ENCODE measurements at regions not wholly inside any gene's neighbourhood (a gene's known extent, or its start where the extent isn't known, plus 50 kb on each side); places are given as distances from the start of the nearest gene placed in this dataset.

DNA sequence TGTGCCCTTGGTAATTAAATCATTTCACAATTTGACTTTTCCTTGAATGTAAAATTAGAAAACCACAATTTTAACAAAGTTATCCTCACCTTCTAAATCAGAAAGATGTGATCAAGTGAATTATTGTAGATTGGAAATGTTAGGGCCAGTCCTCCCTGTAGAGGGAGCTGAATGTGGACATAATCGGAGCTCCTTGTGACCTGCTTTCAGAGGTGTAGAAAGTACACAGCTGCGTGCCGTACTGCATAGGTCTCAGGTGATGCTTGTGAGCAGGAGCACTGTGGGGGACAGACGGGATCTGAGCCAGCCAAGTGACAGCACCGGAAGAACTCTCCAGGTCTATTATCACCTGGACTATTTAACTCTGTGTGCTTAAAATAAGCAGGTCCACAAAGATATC, 338.0 kb downstream of the AASDHPPT start:
- DNase-seq (ENCODE audit: low read depth), result no peak
- Histone ChIP-seq H3K27ac (ENCODE audit: low read depth, low read length) (no peak overlapping the region), H3K36me3 (ENCODE audit: insufficient read depth, low read length) (no peaks in the 10 kb centered on the region), H3K79me2 (ENCODE audit: insufficient read depth, low read length) (no peaks in the 10 kb centered on the region), H3K27me3 (ENCODE audit: insufficient read depth, low read length) (no peaks in the 10 kb centered on the region), H4K20me1 (ENCODE audit: insufficient read depth, low read length) (no peaks in the 10 kb centered on the region), H3K4me1 (ENCODE audit: insufficient read depth, low read length) (no peaks in the 10 kb centered on the region), H3K4me2 (ENCODE audit: low read length) (no peak overlapping the region), H3K9me3 (ENCODE audit: insufficient read depth, low read depth, low read length) (no peaks in the 10 kb centered on the region), H2AFZ (ENCODE audit: low read depth, low read length) (no peak overlapping the region), H3K4me3 (ENCODE audit: insufficient read depth, low read depth, low read length) (no peak overlapping the region), H3K9ac (ENCODE audit: low read length) (no peak overlapping the region)
- Mint-ChIP-seq H3K36me3 (ENCODE audit: low read depth, unreplicated experiment) (no peaks in the 10 kb centered on the region), H3K4me1 (ENCODE audit: low read depth, unreplicated experiment) (peaks cover 14% of the 10 kb centered on the region), H3K9me3 (ENCODE audit: unreplicated experiment) (no peaks in the 10 kb centered on the region), H3K27me3 (ENCODE audit: low read depth, unreplicated experiment) (no peaks in the 10 kb centered on the region), H3K4me3 (ENCODE audit: unreplicated experiment) (no peak overlapping the region), H3K27ac (ENCODE audit: unreplicated experiment) (no peak overlapping the region)
- TF ChIP-seq, protein P1, sequence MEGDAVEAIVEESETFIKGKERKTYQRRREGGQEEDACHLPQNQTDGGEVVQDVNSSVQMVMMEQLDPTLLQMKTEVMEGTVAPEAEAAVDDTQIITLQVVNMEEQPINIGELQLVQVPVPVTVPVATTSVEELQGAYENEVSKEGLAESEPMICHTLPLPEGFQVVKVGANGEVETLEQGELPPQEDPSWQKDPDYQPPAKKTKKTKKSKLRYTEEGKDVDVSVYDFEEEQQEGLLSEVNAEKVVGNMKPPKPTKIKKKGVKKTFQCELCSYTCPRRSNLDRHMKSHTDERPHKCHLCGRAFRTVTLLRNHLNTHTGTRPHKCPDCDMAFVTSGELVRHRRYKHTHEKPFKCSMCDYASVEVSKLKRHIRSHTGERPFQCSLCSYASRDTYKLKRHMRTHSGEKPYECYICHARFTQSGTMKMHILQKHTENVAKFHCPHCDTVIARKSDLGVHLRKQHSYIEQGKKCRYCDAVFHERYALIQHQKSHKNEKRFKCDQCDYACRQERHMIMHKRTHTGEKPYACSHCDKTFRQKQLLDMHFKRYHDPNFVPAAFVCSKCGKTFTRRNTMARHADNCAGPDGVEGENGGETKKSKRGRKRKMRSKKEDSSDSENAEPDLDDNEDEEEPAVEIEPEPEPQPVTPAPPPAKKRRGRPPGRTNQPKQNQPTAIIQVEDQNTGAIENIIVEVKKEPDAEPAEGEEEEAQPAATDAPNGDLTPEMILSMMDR (IDR thresholded peaks at IDR 0.05; ENCODE audit: insufficient read depth, low read depth, low read length), result no peak
- no peak for TF ChIP-seq EZH2 (IDR thresholded peaks at IDR 0.05; ENCODE audit: insufficient read depth, low read length)
- FAIRE-seq, result no peak

DNA sequence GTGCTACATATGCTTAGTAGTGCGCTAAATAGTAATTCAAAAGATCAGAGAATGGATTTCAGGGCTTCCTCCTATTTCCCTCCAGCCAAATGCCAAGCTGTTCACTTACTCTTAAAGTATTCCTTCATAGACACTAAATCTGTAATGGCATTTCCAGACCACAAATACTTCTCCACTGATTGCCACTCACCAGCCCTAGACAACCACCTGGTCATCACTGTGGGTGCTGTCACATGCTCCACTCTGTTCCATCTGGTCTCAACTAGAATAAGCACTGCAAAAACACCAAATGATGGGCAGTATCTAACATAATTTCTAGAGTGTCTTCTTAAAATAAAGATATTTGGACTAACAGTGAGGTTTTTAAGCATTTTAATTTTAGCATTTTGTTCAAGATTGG, 341.3 kb downstream of the AASDHPPT start:
- Histone ChIP-seq H4K20me1 (ENCODE audit: insufficient read depth, low read length) (no peaks in the 10 kb centered on the region), H3K9ac (ENCODE audit: low read length) (no peak overlapping the region), H3K4me2 (ENCODE audit: low read length) (no peak overlapping the region), H3K4me1 (ENCODE audit: insufficient read depth, low read length) (peaks cover 2% of the 10 kb centered on the region), H3K27ac (ENCODE audit: low read depth, low read length) (no peak overlapping the region), H3K36me3 (ENCODE audit: insufficient read depth, low read length) (no peaks in the 10 kb centered on the region), H3K27me3 (ENCODE audit: insufficient read depth, low read length) (no peaks in the 10 kb centered on the region), H2AFZ (ENCODE audit: low read depth, low read length) (no peak overlapping the region), H3K9me3 (ENCODE audit: insufficient read depth, low read depth, low read length) (no peaks in the 10 kb centered on the region), H3K4me3 (ENCODE audit: insufficient read depth, low read depth, low read length) (no peak overlapping the region), H3K79me2 (ENCODE audit: insufficient read depth, low read length) (no peaks in the 10 kb centered on the region)
- DNase-seq (ENCODE audit: low read depth) (no peak), FAIRE-seq (no peak)
- peaks cover 17% of the 10 kb centered on the region for H3K4me1 Mint-ChIP-seq (ENCODE audit: low read depth, unreplicated experiment)
- H3K36me3 Mint-ChIP-seq (ENCODE audit: low read depth, unreplicated experiment), result no peaks in the 10 kb centered on the region
- peak overlapping the region; percentile 66 for H3K27ac Mint-ChIP-seq (ENCODE audit: unreplicated experiment)
- TF ChIP-seq, protein P1 (IDR thresholded peaks at IDR 0.05; ENCODE audit: insufficient read depth, low read depth, low read length), result no peak
- no peak for TF ChIP-seq EZH2 (IDR thresholded peaks at IDR 0.05; ENCODE audit: insufficient read depth, low read length)
- H3K9me3 Mint-ChIP-seq (ENCODE audit: unreplicated experiment), result no peaks in the 10 kb centered on the region
- no peak overlapping the region for H3K4me3 Mint-ChIP-seq (ENCODE audit: unreplicated experiment)
- H3K27me3 Mint-ChIP-seq (ENCODE audit: low read depth, unreplicated experiment), result no peaks in the 10 kb centered on the region

DNA sequence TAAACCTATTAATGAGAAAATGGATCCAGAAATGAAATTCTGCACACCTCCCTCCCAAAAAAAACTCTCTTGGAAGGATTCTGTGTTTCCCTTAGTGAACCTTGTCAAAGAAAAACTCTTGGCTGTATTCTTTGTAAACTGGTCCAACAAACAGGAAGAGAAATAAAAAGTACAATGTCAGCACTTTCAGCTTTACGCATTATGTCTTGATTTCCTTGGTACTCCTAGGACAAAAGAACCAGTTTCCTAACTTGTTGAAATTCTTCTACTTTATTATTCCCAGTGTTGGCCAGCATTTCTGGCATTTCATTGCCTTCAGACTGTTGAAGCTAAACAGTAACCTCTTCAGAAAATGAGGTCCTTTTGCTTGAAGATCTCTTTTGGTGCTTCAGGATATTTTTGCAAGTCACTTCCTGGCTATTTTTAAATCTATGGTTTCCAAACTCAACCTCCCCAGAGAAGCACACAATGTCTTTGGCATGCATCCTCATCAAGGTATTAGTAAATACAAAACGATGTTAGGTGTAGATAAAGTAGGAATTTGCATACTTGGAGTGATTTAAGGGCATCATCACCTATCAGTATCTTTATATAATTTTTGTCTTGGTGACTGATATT, 342.7 kb downstream of the AASDHPPT start:
- Histone ChIP-seq H4K20me1 (ENCODE audit: insufficient read depth, low read length) (no peaks in the 10 kb centered on the region), H3K36me3 (ENCODE audit: insufficient read depth, low read length) (no peaks in the 10 kb centered on the region), H3K4me1 (ENCODE audit: insufficient read depth, low read length) (peaks cover 13% of the 10 kb centered on the region), H3K27ac (ENCODE audit: low read depth, low read length) (no peak overlapping the region), H3K4me3 (ENCODE audit: insufficient read depth, low read depth, low read length) (no peak overlapping the region), H3K79me2 (ENCODE audit: insufficient read depth, low read length) (no peaks in the 10 kb centered on the region), H3K27me3 (ENCODE audit: insufficient read depth, low read length) (no peaks in the 10 kb centered on the region), H3K9ac (ENCODE audit: low read length) (no peak overlapping the region), H3K9me3 (ENCODE audit: insufficient read depth, low read depth, low read length) (no peaks in the 10 kb centered on the region), H3K4me2 (ENCODE audit: low read length) (no peak overlapping the region), H2AFZ (ENCODE audit: low read depth, low read length) (no peak overlapping the region)
- TF ChIP-seq, protein P1 (IDR thresholded peaks at IDR 0.05; ENCODE audit: insufficient read depth, low read depth, low read length), result no peak
- TF ChIP-seq EZH2 (IDR thresholded peaks at IDR 0.05; ENCODE audit: insufficient read depth, low read length), result no peak
- FAIRE-seq, result no peak
- Mint-ChIP-seq H3K36me3 (ENCODE audit: low read depth, unreplicated experiment) (no peaks in the 10 kb centered on the region), H3K9me3 (ENCODE audit: unreplicated experiment) (no peaks in the 10 kb centered on the region), H3K4me1 (ENCODE audit: low read depth, unreplicated experiment) (peaks cover 23% of the 10 kb centered on the region), H3K27ac (ENCODE audit: unreplicated experiment) (no peak overlapping the region), H3K4me3 (ENCODE audit: unreplicated experiment) (no peak overlapping the region), H3K27me3 (ENCODE audit: low read depth, unreplicated experiment) (no peaks in the 10 kb centered on the region)
- DNase-seq (ENCODE audit: low read depth), result no peak

Measured in astrocyte (in vitro differentiated cells and primary cell).